ENCODE measurements at regions not wholly inside any gene's neighbourhood (a gene's known extent, or its start where the extent isn't known, plus 50 kb on each side); places are given as distances from the start of the nearest gene placed in this dataset.

DNA sequence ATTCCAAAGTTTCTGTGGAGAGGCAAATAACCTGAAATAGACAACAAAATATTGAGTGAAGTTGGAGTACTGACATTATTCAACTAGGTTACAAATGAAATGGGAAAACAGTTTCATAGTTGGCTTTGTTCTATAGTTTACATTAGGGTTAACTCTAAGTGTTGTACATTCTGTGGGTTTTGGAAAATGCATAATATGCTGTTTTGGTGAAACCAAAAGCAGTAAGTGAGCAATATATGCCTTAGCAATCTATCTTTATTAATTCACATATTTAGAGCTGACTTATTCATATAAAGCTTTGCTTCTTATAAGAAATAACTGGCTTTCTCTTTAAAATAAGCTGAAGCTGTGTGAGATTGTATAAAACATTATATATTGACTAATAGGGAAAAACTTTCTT is 157.5 kb upstream of the AHI1 start (continued):
- no peak for TF ChIP-seq RFX5 (IDR thresholded peaks at IDR 0.05; ENCODE audit: borderline replicate concordance, low read depth, low read length)
- no peak for TF ChIP-seq EGR1 (IDR thresholded peaks at IDR 0.05; ENCODE audit: borderline replicate concordance, low read depth, low read length)
- TF ChIP-seq RAD21 (IDR thresholded peaks at IDR 0.05 in 1 of 2, conservative IDR thresholded peaks at IDR 0.05 in 1 of 2; ENCODE audit: low read depth in 2 of 2, low read length in 2 of 2): no peak
- no peak for TF ChIP-seq SIX5 (IDR thresholded peaks at IDR 0.05; ENCODE audit: low read depth, low read length)
- no peak for TF ChIP-seq CTCF (IDR thresholded peaks at IDR 0.05; ENCODE audit: control extremely low read depth in 1 of 3, insufficient read depth in 1 of 3, low read depth in 1 of 3, low read length in 3 of 3)
- TF ChIP-seq ATF2 (IDR thresholded peaks at IDR 0.05; ENCODE audit: low read length): no peak
- TF ChIP-seq POLR2AphosphoS5 (IDR thresholded peaks at IDR 0.05; ENCODE audit: low read depth, low read length): no peak
- TF ChIP-seq POLR2A (IDR thresholded peaks at IDR 0.05; ENCODE audit: control extremely low read depth in 1 of 2, low read depth in 2 of 2, low read length in 2 of 2): no peak
- TF ChIP-seq BRCA1 (IDR thresholded peaks at IDR 0.05; ENCODE audit: low read depth, low read length): no peak
- TF ChIP-seq SAP30 (IDR thresholded peaks at IDR 0.05; ENCODE audit: insufficient read depth, insufficient replicate concordance, low read length): no peak
- TF ChIP-seq, protein P1, sequence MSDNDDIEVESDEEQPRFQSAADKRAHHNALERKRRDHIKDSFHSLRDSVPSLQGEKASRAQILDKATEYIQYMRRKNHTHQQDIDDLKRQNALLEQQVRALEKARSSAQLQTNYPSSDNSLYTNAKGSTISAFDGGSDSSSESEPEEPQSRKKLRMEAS (IDR thresholded peaks at IDR 0.05): no peak
- TF ChIP-seq, protein P2, sequence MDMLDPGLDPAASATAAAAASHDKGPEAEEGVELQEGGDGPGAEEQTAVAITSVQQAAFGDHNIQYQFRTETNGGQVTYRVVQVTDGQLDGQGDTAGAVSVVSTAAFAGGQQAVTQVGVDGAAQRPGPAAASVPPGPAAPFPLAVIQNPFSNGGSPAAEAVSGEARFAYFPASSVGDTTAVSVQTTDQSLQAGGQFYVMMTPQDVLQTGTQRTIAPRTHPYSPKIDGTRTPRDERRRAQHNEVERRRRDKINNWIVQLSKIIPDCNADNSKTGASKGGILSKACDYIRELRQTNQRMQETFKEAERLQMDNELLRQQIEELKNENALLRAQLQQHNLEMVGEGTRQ (IDR thresholded peaks at IDR 0.05; ENCODE audit: low read length): no peak
- no peak for TF ChIP-seq GTF2F1 (IDR thresholded peaks at IDR 0.05; ENCODE audit: borderline replicate concordance, low read depth, low read length)
- TF ChIP-seq MAFK (IDR thresholded peaks at IDR 0.05; ENCODE audit: low read depth, low read length): no peak
- no peak for TF ChIP-seq TCF12 (IDR thresholded peaks at IDR 0.05; ENCODE audit: low read depth, low read length)
- no peak for TF ChIP-seq SP1 (IDR thresholded peaks at IDR 0.05; ENCODE audit: low read depth, low read length)
- TF ChIP-seq SIRT6 (IDR thresholded peaks at IDR 0.05; ENCODE audit: low read length): no peak
